Left lobe of liver (tissue), 2 donors: ENCODE measurements at regions not wholly inside any gene's neighbourhood (a gene's known extent, or its start where the extent isn't known, plus 50 kb on each side); places are given as distances from the start of the nearest gene placed in this dataset.
"Not testable (repeated sequence)": the region's sequence is repeated elsewhere in the genome, so short reads cannot be mapped to it uniquely, and the experiment has no call there.

ENCODE experiments used
- ATAC-seq: fragments of 200-7000 bp; cut with Tn5 transposase; one replicate; pipeline ENCODE4 v1.9.1; 2020; ENCODE audit warnings: mild to moderate bottlenecking, moderate library complexity
- DNase-seq: peaks from one replicate; pipeline ENCODE4 v3.0.0-alpha.2; 2020; ENCODE audit warnings: low spot score
- donor health status: DM: no; HTN: no; CAD: no; lungs with moderate emphysema.
- donor health status: DM: no; HTN: yes; CAD: no.

DNA sequence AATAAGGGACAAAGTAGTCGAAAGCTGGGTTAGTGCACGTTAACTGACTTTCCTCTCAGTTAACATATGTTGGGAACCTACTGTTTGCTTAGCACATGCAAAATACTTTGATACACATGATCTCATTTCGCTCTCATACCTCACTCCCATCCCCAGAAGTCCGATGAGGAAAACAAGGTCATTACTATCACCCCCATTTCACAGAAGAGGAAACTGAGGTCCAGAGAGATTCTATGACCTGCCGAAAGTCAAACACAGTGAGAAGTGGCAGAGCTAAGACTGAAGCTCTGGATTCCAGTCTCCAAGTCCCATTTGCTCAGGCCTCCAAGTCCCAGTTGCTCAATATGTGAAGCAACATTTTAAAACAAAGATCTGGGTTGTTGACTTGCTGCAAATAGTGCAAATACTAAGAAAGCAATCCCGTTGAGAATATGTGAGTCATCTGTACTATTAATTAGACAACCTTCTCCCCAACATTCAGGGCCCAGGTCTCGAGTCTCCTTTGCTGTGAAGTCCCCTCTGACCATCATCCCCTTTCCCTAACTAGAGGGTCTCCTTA, 170.6 kb upstream of the PWP1 start:
- DNase-seq, result no peak
- peak; percentile 72 for ATAC-seq

DNA sequence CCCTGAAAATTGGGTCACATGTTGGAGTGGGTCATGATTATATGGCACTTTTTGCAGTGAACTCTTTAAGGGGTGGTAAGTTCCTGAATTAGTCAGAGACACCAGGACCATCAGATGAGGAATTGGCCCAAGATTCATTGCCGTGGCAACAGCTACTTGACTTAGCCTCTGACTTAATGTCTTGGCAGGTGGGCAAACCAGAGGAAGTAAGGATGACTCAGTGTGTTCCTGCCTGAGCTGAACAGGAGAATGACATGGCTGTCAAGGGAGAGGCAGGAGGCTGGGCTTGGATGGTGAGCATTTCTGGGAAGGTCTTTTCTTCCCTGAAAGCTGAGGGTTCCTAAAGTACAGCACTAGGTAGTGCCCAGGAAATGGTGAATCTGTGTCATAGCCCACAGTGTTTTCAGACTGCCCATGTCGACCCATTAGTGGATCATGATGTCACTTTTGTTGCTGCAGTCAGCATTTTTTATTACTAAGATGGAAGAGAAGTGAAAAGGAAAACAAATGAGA, 170.1 kb upstream of the PWP1 start:
- DNase-seq, result no peak
- no peak for ATAC-seq

DNA sequence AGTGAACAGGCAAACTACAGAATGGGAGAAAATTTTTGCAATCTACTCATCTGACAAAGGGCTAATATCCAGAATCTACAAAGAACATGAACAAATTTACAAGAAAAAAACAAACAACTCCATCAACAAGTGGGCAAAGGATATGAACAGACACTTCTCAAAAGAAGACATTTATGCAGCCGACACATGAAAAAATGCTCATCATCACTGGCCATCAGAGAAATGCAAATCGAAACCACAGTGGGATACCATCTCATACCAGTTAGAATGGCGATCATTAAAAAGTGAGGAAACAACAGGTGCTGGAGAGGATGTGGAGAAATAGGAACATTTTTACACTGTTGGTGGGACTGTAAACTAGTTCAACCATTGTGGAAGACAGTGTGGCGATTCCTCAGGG, 167.8 kb upstream of the PWP1 start:
- not testable (repeated sequence) for DNase-seq, ATAC-seq

DNA sequence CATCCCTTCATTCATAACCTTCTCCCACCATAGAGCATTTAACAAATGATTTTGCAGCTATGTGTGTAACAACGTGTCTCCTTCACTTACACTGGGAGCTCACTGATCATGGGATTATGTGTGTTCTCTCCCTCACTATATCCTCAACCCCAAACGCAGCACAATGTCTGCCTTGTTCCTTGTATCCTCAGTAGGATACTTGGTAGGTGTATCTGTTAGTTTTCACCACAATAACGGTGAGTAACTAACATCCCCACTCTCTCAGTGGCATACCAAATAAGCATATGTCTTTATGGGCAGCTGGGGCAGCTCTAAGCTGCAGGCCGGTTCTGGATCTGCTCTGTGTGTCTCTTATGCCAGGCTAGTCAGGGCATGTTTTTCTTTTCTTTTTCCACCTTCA, 166.7 kb upstream of the PWP1 start:
- DNase-seq (no peak), ATAC-seq (no peak)

DNA sequence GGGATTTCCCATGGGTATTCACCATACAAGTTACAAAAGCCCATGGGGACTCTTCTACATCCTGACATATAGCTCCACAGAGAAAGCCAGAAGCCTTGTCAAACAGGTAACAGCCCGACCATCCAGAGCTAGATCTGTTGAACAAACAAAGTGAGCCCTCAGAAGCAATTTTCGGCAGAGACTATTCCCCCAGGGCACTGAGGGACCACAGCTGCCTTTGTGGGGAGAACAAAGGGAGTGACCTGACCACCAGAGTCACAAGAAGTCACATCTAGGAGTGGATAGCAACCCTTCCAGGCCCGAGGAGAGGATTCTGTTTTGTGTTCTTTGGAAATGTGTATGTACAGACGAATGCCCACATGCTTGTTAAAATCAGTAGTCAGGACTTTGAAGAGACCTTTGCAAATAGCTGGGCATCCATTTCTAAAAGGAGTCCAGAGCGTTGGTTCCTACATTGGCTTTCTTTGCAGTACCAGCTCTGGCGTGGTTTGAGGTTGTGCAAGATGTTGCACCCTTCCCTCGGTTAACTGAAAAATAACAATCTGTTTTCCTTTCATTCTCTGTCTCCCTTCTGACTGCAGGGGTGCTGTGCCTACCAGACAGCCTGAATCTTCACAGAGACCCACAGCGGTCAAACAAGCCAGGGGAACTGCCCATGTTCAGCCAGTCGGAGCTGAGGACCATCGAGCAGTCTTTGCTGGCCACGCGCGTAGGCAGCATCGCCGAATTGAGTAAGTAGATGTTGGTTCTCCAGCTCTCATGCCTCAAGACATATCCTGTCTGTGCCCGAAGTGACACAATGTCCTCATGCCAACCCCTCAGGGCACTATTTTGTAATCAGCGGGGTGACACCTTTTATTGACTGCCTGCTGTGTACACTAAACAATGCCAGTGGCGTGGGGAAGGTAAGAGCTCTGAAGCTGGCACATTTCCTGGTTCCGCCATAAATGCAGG, 165.4 kb upstream of the PWP1 start:
- DNase-seq, result peak; percentile 81
- ATAC-seq, result peak; percentile 66

DNA sequence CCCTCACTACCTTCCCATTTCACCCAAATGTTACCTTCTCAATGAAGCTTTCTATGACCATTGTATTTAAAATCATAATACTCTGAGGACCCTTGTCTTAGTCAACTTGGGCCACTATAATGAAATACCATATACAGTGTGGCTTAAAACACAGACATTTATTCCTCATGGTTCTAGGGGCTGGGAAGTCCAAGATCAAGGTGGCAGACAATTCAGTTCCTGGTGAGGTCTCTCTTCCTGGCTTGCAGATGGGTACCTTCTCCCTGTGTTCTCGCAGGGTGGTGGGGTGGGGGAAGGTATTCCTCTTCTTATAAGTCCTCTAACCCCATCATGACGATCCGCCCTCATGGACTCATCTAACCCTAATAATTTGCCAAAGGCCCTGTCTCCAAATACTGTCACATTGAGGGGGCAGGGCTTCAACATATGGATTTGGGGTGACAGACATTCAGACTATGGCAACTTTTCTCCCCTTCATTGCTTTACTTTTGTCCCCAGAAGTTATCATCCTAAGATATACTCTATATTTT, 163.7 kb upstream of the PWP1 start:
- DNase-seq (no peak), ATAC-seq (no peak)

DNA sequence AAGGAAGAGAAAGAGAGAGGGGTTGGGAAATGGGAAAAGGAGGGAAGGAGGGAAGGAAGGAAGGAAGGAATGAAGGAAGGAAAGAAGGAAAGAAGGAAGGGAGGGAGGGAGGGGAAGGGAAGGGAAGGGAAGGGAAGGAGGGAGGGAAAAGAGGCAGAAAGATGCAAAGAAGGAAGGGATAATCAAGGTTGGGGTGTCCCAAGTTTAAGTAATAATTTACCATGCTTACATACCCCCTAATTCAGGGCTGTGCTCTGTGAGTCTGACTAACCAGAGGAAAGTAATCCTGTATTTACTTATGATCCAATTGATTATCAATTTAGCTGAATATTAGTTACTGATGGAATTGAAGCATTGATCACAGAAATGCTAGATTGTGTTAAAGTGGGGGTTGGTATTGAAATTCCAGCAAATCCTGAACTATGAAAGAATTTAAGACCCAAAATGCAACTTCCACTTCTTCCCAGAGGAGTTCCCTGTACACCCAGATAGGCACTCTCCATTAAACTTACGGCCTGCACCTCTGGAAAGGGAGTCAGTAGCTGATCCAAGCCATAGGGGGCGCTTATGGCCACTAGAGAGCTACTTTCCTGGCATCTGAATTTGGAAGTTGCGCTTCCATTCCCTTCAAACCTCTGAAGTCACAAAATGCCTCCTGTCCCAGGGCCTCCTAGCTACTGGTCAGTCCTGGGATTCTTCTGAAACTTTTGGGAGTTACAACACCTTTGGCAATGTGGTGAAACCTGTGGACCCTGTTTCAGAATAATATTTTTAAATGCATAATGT, 162.7 kb upstream of the PWP1 start:
- DNase-seq, result no peak

DNA sequence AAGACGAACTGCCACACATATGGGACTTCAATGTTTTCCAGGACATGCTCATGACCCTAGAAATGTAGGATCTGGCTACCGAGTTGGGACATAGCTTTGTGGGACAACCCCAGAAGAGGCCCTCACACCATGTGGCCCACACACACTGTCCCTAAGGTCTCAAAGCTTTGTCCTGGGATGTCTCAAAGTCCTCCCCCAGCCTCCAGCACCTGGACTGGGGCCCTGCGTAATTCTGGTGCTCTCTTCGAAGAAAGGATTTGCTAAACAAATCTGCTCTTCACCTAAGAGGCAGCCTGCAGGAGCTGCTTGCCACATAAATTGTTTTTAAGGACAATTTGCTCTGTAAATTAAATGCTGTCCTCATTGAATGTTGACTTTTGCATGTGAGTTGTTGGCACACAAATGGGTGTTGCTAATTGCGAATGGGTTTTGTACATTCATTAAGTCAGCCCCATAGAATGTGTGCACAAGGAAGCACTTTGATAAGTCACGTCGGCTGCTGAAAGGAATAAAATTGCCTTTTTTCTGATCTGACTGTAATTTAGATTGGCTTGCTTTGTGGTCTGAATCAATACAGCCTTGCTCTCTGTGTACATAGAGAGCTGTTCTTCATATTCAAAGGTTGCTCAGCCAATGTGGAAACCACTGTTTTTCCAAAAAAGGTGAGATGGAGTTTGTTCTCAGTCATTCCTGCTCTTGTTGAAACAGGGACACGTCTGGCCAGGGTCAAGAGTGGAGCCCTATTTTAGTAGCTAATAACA, 161.6 kb upstream of the PWP1 start:
- ATAC-seq (peak; percentile 76), DNase-seq (peak; percentile 60)

More for the DNA sequence above, 162.7 kb upstream of the PWP1 start:
- ATAC-seq, result peak; percentile 1

DNA sequence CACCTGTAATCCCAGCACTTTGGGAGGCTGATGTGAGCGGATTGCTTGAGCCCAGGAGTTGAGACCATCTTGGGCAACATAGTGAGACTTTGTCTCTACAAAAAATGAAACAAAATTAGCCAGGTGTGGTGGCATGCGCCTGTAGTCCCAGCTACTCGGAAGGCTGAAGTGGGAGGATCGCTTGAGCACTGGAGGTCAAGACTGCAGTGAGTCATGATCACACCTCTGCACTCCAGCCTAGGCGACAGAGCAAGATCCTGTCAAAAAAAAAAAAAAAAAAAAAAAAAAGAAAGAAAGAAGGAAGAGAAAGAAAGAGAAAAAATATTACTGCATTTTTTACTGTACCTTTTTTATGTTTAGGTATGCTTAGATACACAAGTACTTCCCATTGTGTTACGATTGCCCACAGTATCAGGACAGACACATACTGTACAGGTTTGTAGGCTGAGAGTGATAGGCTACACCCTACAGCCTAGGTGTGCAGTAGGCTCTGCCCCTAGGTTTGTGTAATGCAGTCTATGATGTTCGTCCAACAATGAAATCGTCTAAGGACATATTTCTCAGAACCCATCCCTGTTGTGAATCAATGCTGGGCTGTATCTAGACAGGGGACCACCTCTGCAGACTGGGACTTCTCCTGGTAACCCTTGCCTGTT, 160.4 kb upstream of the PWP1 start:
- DNase-seq (no peak), ATAC-seq (no peak)

DNA sequence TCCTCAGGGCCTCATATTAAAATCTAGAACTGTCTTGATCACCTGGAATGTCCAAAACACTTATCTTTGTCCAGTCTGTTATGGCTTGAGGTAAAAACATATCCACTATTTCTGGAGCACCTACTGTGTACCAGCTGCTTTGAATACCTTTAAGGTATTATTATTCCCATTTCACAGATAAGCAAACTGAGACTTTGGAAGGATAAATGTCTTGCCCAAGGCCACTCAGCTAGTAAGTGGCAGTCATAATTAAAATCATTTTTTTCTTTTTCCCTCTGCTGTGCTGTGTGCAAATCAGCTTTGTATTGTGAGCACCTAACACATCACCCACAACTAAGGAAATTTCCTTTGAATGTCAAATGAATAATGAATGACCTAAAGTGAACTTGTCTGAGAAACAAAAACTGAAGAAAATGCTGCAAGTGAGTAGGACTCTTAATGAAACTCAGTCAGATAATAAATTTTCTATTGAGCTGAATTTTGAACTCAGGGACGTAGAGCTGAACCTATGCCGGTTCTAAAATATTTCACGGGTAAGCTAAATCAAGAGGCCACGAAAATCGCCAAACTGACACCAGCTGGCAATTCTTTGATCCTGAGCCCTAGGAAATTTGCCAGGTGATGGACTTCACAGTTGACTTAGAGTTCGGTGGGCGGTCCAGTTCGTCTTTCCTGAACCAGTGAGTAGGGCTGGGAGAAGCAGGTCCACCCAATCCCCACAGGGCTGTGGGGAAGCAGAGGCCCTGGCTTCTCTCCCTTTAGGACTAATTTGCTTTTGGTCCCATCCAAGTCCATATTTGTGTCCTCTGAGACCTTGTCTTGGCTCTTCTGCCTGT, 159.7 kb upstream of the PWP1 start:
- no peak for DNase-seq
- peak; percentile 24 for ATAC-seq

DNA sequence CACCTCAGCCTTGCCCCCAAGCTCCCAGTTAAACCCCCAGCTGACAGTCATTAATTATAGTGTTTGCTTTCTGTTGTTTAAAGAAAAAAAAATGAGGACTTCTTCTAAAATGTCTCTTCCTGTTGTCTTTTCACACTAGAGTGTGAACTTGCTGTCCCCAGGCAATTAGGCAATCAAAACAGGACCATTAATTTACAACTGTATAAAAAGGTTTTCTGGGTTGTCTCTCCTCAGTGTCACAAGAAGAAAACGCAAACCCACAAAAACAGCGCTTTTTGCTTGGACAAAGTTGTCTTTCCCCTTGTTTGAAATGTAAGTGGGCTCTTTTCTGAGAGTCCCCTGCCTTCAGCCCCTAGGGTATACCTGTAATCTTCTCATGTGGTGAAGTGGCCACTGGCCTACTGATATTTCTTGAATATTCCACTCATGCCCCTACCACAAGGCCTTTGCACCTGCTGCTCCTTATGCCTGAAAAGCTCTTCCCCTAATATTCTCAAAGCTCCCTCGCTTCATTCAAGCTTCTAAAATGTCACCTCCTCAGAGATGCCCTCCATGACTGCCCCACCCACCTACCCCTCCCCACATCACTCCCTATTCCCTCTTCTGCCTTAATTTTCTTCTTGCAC, 158.9 kb upstream of the PWP1 start:
- DNase-seq (no peak), ATAC-seq (no peak)

DNA sequence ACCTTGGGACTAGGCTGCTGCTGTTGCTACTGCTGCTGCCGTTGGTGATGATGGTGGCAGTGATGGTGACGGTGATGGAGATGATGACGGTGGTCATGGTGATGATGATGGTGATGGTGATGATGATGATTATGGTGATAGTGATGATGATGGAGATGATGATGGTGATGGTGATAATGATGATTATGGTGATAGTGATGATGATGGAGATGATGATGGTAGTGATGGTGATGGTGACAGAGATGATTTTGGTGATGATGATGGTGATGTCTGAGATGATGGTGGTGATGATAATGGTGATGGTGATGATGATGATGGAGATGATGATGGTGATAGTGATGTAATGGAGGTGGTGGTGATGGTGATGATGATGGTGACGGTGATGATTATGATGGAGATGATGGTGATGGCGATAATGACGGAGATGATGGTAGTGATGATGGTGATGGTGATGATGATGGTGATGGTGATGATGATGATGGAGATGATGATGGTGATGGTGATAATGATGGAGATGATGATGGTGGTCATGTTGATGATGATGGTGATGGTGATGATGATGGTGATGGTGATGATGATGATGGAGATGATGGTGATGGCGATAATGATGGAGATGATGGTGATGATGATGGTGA, 156.8 kb upstream of the PWP1 start:
- DNase-seq (no peak), ATAC-seq (no peak)

DNA sequence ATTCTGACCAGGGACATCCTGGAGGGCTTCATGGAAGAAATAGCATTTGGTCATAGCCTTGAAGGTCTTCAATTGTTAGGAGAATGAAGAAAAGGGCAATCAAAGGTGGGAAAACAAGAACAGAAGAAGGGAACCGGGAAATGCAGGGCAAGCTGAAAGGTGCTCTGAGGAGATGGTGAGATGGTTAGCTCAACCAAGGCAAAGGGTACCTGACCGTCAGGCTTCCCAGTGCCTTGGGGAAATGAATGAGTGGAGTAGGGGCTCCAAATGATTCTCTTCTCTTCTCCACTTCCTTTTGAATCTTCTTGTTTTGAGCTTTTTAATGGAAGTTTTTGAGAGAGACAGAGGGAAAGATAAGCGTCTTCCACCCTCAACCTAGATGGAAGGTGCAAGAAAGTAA, 155.6 kb upstream of the PWP1 start:
- ATAC-seq, result no peak

DNA sequence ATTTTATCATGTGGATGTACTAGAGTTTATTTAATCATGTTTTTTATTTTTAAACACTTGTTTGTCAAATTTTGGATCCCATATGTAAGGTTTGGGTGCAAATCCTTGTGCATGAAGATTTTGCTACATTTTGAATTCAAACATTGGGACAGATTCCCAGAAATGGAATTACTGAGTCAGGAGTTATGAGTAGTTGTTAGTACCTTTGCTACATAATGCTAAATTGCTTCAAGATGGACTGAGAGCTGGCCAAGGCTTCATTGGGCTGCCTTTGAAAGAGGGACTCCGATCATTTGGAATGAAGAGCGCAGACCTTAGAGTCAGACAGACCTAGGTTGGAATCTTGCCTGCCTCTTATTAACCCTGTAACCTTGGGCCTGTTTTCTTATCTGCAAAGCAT, 154.9 kb upstream of the PWP1 start:
- no peak for DNase-seq
- no peak for ATAC-seq

More for the DNA sequence above, 155.6 kb upstream of the PWP1 start:
- no peak for DNase-seq

DNA sequence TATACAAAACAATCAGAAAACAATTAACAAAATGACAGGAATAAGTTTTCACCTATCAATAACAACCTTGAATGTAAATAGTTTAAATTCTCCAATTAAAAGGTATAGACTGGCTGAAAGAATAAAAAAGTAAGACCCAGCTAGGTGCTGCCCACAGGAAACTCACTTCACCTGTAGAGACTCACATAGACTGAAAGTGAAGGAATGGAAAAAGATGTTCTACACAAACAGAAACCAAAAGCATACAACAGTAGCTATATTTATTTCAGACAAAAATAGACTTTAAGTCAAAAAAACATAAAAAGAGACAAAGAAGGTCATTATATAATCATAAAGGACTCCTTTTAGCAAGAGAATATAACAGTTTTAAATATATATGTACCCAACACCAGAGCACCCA, 152.4 kb upstream of the PWP1 start:
- DNase-seq (no peak), ATAC-seq (no peak)

DNA sequence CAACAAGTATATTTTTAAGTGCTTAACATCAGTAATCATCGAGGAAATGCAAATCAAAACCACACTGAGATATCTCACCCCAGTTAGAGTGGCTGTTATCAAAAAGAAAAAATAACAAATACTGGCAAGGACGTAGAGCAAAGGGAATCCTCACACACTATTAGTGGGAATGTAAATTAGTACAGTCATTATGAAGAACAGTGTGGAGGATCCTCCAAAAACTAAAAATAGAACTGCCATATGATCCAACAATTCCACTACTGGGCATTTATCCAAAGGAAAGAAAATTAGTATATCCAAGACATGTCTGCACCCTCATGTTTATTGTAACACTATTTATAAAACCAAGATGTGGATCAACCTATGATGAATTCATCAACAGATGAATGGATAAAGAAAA, 149.0 kb upstream of the PWP1 start:
- ATAC-seq (no peak), DNase-seq (no peak)

DNA sequence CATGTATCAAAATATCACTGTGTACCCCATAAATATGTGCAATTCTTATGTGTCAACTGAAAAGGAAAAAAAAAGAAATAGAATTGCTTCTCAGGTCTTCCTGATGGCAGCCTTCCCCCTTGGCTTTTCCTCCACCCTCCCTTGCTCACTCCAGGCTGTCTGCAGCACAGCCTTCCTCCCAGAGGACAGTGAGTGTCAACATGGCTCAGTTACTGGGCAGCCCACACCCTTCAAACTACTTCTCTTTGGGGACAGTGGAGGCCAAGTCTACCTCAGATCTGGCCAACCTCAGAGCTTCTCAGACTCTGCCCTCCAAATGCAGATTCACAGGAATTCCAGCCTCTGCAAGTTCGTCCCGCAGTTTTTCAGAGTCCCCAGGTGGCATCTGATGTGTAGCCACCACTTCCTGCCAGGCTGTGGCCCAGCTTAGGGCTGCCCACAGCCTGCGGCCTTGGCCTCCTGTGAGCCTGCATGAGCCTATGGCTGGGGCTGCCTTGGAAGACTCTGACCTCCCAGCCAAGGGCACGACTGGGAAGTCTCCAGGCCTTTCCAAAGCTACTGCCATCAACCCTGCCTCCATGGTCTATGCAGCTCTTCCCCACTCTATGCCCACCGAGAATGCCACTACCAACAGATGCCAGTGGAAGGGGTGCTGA, 148.0 kb upstream of the PWP1 start:
- no peak for DNase-seq
- no peak for ATAC-seq
